Fibroblast of lung (primary cell): ENCODE measurements at regions not wholly inside any gene's neighbourhood (a gene's known extent, or its start where the extent isn't known, plus 50 kb on each side); places are given as distances from the start of the nearest gene placed in this dataset.

Experiments used
- EZH2 ChIP-seq: IDR thresholded peaks from 2 replicates; pipeline ENCODE4 v1.5.1; 2012; ENCODE audit warnings: low read length, control low read depth, mild to moderate bottlenecking; ENCODE audit errors: missing control alignments
- TF ChIP-seq, protein P1 (sequence below), 2 donors: IDR thresholded peaks in 1 of 2; conservative IDR thresholded peaks in 1 of 2; 1 replicate in 1 of 2; 2 replicates in 1 of 2; pipeline ENCODE4 v1.5.1; 2011 to 2012; ENCODE audit warnings: low read length in 2 of 2, control low read depth in 1 of 2, inconsistent platforms in 1 of 2, low read depth in 1 of 2, mild to moderate bottlenecking in 1 of 2

GRCh38 chr10:33027088-33027487 lies 69.1 kb upstream of the ITGB1 start:
- TF ChIP-seq EZH2 = no peak
- TF ChIP-seq, protein P1, sequence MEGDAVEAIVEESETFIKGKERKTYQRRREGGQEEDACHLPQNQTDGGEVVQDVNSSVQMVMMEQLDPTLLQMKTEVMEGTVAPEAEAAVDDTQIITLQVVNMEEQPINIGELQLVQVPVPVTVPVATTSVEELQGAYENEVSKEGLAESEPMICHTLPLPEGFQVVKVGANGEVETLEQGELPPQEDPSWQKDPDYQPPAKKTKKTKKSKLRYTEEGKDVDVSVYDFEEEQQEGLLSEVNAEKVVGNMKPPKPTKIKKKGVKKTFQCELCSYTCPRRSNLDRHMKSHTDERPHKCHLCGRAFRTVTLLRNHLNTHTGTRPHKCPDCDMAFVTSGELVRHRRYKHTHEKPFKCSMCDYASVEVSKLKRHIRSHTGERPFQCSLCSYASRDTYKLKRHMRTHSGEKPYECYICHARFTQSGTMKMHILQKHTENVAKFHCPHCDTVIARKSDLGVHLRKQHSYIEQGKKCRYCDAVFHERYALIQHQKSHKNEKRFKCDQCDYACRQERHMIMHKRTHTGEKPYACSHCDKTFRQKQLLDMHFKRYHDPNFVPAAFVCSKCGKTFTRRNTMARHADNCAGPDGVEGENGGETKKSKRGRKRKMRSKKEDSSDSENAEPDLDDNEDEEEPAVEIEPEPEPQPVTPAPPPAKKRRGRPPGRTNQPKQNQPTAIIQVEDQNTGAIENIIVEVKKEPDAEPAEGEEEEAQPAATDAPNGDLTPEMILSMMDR (conservative IDR thresholded peaks at IDR 0.05 in 1 of 2, IDR thresholded peaks at IDR 0.05 in 1 of 2; ENCODE audit: low read depth in 1 of 2, low read length in 2 of 2) = no peak
